HEK293T (cell line): ENCODE measurements at regions not wholly inside any gene's neighbourhood (a gene's known extent, or its start where the extent isn't known, plus 50 kb on each side); places are given as distances from the start of the nearest gene placed in this dataset.

Experiments
- BHLHE40 ChIP-seq: fragments of 450-650 bp; IDR thresholded peaks from 2 replicates; pipeline ENCODE4 v1.6.1; 2016; ENCODE audit warnings: mild to moderate bottlenecking, moderate library complexity, borderline replicate concordance
- CTBP1 ChIP-seq: fragments of 450-650 bp; IDR thresholded peaks from 2 replicates; pipeline ENCODE4 v1.6.1; 2016; ENCODE audit warnings: borderline replicate concordance
- ELF4 ChIP-seq: fragments of 450-650 bp; IDR thresholded peaks from 2 replicates; pipeline ENCODE4 v1.6.1; 2017; ENCODE audit warnings: antibody characterized with exemption
- FOXM1 ChIP-seq: fragments of 450-650 bp; IDR thresholded peaks from 2 replicates; pipeline ENCODE4 v1.6.1; 2017; ENCODE audit warnings: mild to moderate bottlenecking, borderline replicate concordance
- LEF1 ChIP-seq: fragments of 450-650 bp; IDR thresholded peaks from 2 replicates; pipeline ENCODE4 v1.6.1; 2017; ENCODE audit warnings: mild to moderate bottlenecking, borderline replicate concordance
- NFRKB ChIP-seq: fragments of 450-650 bp; IDR thresholded peaks from 2 replicates; pipeline ENCODE4 v1.6.1; 2016; ENCODE audit warnings: mild to moderate bottlenecking, moderate library complexity
- SP1 ChIP-seq: fragments of 450-650 bp; IDR thresholded peaks from 2 replicates; pipeline ENCODE4 v1.6.1; 2017
- TARDBP ChIP-seq: fragments of 450-650 bp; IDR thresholded peaks from 2 replicates; pipeline ENCODE4 v1.6.1; 2016
- TF ChIP-seq, protein P1 (sequence below): fragments of 450-650 bp; IDR thresholded peaks from 2 replicates; pipeline ENCODE4 v1.6.1; 2016

DNA sequence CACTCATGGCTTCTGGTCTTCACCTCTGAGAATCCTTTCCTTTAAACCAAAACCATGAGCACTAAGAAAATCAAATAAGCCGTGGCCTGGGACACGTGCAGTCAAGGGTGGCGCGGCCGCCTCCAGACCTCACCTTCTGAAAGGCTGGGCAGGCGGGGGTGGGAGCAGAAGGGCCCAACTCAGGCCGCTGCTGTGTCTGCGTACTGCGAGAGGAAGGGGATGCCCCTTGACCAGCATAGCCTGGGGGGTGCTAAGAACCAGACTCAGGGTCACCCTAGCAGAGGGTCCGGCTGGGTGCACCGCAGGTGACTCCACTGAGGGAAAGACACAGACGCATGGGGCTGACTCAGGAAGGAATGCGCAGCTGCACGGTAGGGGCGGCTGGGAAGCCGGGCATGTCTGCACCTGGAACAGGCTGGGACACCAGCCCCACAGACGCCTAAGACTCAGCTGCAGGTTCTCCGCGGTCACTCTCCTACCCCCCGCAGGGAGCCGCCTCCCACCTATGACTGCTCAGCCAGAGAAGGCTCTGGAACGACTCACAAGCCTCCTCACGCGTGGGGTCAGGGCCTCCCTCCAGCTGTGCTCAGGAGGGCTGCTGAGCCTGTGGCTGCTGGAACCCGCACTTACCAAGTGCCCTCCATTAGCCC is 432.4 kb upstream of the MYT1L start:
- TF ChIP-seq TARDBP (no peak), ELF4 (no peak), CTBP1 (no peak), BHLHE40 (no peak), LEF1 (no peak), FOXM1 (no peak), NFRKB (no peak), SP1 (no peak)
- TF ChIP-seq, protein P1, sequence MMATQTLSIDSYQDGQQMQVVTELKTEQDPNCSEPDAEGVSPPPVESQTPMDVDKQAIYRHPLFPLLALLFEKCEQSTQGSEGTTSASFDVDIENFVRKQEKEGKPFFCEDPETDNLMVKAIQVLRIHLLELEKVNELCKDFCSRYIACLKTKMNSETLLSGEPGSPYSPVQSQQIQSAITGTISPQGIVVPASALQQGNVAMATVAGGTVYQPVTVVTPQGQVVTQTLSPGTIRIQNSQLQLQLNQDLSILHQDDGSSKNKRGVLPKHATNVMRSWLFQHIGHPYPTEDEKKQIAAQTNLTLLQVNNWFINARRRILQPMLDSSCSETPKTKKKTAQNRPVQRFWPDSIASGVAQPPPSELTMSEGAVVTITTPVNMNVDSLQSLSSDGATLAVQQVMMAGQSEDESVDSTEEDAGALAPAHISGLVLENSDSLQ = no peak
